SK-N-SH (cell line): ENCODE measurements at regions not wholly inside any gene's neighbourhood (a gene's known extent, or its start where the extent isn't known, plus 50 kb on each side); places are given as distances from the start of the nearest gene placed in this dataset.

Experiments used
- CTCF ChIA-PET: fragments of 300-600, 350-600 bp; formaldehyde crosslinking; extraction: SDS; loops from one replicate; lab custom pipeline; 2021; lab: Yijun Ruan, JAX
- POLR2A ChIA-PET: fragments of 350-600 bp; sonication (Branson Sonifier 250); formaldehyde crosslinking; extraction: SDS; loops from one replicate; lab custom pipeline; 2020; ENCODE audit warnings: antibody characterized with exemption, inconsistent platforms; lab: Yijun Ruan, JAX
- DNase-seq: peaks from one replicate; pipeline ENCODE4 v3.0.0; 2012
- H2AFZ ChIP-seq: fragments of 200-600 bp; sonication (generic); 2 replicates; pipeline ENCODE4 v1.8.1; 2016; ENCODE audit warnings: antibody characterized with exemption, mild to moderate bottlenecking, low read depth
- H3F3A ChIP-seq: fragments of 200-600 bp; sonication (generic); replicated peaks from 2 replicates; pipeline ENCODE3; 2016; ENCODE audit warnings: antibody characterized with exemption, mild to moderate bottlenecking; ENCODE audit not compliant: insufficient read depth
- H3K27ac ChIP-seq, 2 experiments: fragments of 200-500 bp in 1 of 2; fragments of 200-600 bp in 1 of 2; sonication (Bioruptor generic) in 1 of 2; sonication (generic), shearing (Covaris generic) in 1 of 2; 2 replicates each; pipeline versions ENCODE4 v1.5.1 to v1.6.1; 2014 to 2016; ENCODE audit warnings: low read depth in 2 of 2, inconsistent platforms in 1 of 2, low read length in 1 of 2, mild to moderate bottlenecking in 1 of 2, mixed read lengths in 1 of 2
- H3K27me3 ChIP-seq: fragments of 200-600 bp; sonication (generic), shearing (Covaris generic); 2 replicates; pipeline ENCODE4 v1.6.1; 2016; ENCODE audit warnings: mixed run types; ENCODE audit not compliant: insufficient read depth
- H3K36me3 ChIP-seq, 2 experiments: fragments of 200-500 bp in 1 of 2; fragments of 200-600 bp in 1 of 2; sonication (Bioruptor generic) in 1 of 2; sonication (generic) in 1 of 2; replicated peaks in 1 of 2; 2 replicates each; pipeline versions ENCODE3 to v1.5.1; 2014 to 2016; ENCODE audit warnings: low read length in 1 of 2, mild to moderate bottlenecking in 1 of 2; ENCODE audit not compliant: insufficient read depth in 2 of 2, control insufficient read depth in 1 of 2
- H3K4me1 ChIP-seq, 2 experiments: fragments of 200-500 bp in 1 of 2; fragments of 200-600 bp in 1 of 2; sonication (Bioruptor generic) in 1 of 2; sonication (generic), shearing (Covaris generic) in 1 of 2; 2 replicates each; pipeline versions ENCODE4 v1.5.1 to v1.6.1; 2014 to 2016; ENCODE audit warnings: low read depth in 1 of 2, low read length in 1 of 2, mixed run types in 1 of 2; ENCODE audit not compliant: insufficient read depth in 2 of 2, control insufficient read depth in 1 of 2
- H3K4me2 ChIP-seq: fragments of 200-600 bp; sonication (generic), shearing (Covaris generic); 2 replicates; pipeline ENCODE4 v1.6.1; 2017; ENCODE audit warnings: mixed run types
- H3K4me3 ChIP-seq, 2 experiments: fragments of 200-500 bp in 1 of 2; fragments of 200-600 bp in 1 of 2; sonication (Bioruptor generic) in 1 of 2; sonication (generic), shearing (Covaris generic) in 1 of 2; 2 replicates each; pipeline versions ENCODE4 v1.5.1 to v1.8.1; 2014 to 2016; ENCODE audit warnings: low read depth in 2 of 2, inconsistent platforms in 1 of 2, low read length in 1 of 2, mild to moderate bottlenecking in 1 of 2, mixed read lengths in 1 of 2, moderate library complexity in 1 of 2
- H3K79me2 ChIP-seq: fragments of 200-600 bp; sonication (generic); 2 replicates; pipeline ENCODE4 v1.8.1; 2017; ENCODE audit warnings: mild to moderate bottlenecking; ENCODE audit not compliant: insufficient read depth
- H3K9ac ChIP-seq: fragments of 200-600 bp; sonication (generic); 2 replicates; pipeline ENCODE4 v1.6.1; 2017; ENCODE audit warnings: mixed run types
- H3K9me2 ChIP-seq: fragments of 200-600 bp; sonication (generic); 2 replicates; pipeline ENCODE4 v1.6.1; 2017; ENCODE audit warnings: mixed run types
- H3K9me3 ChIP-seq: fragments of 200-600 bp; sonication (generic); 2 replicates; pipeline ENCODE4 v1.6.1; 2017; ENCODE audit warnings: mixed run types, mild to moderate bottlenecking, moderate library complexity
- H4K20me1 ChIP-seq: fragments of 200-600 bp; sonication (generic); 2 replicates; pipeline ENCODE4 v1.6.1; 2017; ENCODE audit warnings: mild to moderate bottlenecking, mixed run types; ENCODE audit not compliant: insufficient read depth
- ELF1 ChIP-seq: IDR thresholded peaks from 2 replicates; pipeline ENCODE4 v1.4.0; 2012
- EP300 ChIP-seq, 2 experiments: IDR thresholded peaks; 2 replicates each; pipeline versions ENCODE4 v1.4.0 to v1.6.1; 2012; ENCODE audit warnings: borderline replicate concordance in 1 of 2, low read depth in 1 of 2, low read length in 1 of 2
- FOSL2 ChIP-seq: IDR thresholded peaks from 2 replicates; pipeline ENCODE4 v1.4.0; 2012; ENCODE audit warnings: low read depth, mild to moderate bottlenecking, moderate library complexity, borderline replicate concordance
- FOXJ3 ChIP-seq: sonication (generic); formaldehyde crosslinking; IDR thresholded peaks from 2 replicates; pipeline ENCODE4 v1.5.1; 2020; ENCODE audit warnings: mild to moderate bottlenecking, missing genetic modification reagents
- GABPA ChIP-seq: IDR thresholded peaks from 2 replicates; pipeline ENCODE4 v1.4.0; 2012; ENCODE audit warnings: low read depth, mild to moderate bottlenecking
- GATA2 ChIP-seq: sonication (generic); formaldehyde crosslinking; IDR thresholded peaks from 2 replicates; pipeline ENCODE4 v1.5.0; 2020; ENCODE audit warnings: mild to moderate bottlenecking, missing genetic modification reagents
- JUND ChIP-seq: IDR thresholded peaks from 2 replicates; pipeline ENCODE4 v1.4.0; 2012
- MEF2A ChIP-seq: IDR thresholded peaks from 2 replicates; pipeline ENCODE4 v1.4.0; 2012; ENCODE audit warnings: low read depth, borderline replicate concordance
- NFIC ChIP-seq: IDR thresholded peaks from 2 replicates; pipeline ENCODE4 v1.4.0; 2012; ENCODE audit warnings: borderline replicate concordance
- NRF1 ChIP-seq: IDR thresholded peaks from 2 replicates; pipeline ENCODE4 v1.6.1; 2012; ENCODE audit warnings: low read depth, mild to moderate bottlenecking, low read length
- RCOR1 ChIP-seq: fragments of 150-350 bp; IDR thresholded peaks from 2 replicates; pipeline ENCODE4 v1.6.1; 2017; ENCODE audit warnings: antibody characterized with exemption, low read length
- RFX5 ChIP-seq: IDR thresholded peaks from 2 replicates; pipeline ENCODE4 v1.6.1; 2012; ENCODE audit warnings: mild to moderate bottlenecking, improper control_type of control experiment, low read length
- SIN3A ChIP-seq: IDR thresholded peaks from 2 replicates; pipeline ENCODE4 v1.6.1; 2012; ENCODE audit warnings: low read depth, mild to moderate bottlenecking, low read length, moderate library complexity, borderline replicate concordance
- TCF12 ChIP-seq: IDR thresholded peaks from 2 replicates; pipeline ENCODE4 v1.4.0; 2012
- TEAD4 ChIP-seq: IDR thresholded peaks from 2 replicates; pipeline ENCODE4 v1.4.0; 2012; ENCODE audit warnings: mild to moderate bottlenecking, borderline replicate concordance; ENCODE audit not compliant: insufficient read depth
- WGBS: methylation state at CpG from one replicate; pipeline ENCODE4 v1.1.6; 2017; ENCODE audit warnings: low lambda C conversion rate; 5-methylcytosine and 5-hydroxymethylcytosine counted together
- TF ChIP-seq, protein P1 (sequence below): IDR thresholded peaks from 2 replicates; pipeline ENCODE4 v1.4.0; 2012; ENCODE audit warnings: low read depth, borderline replicate concordance
- TF ChIP-seq, protein P2 (sequence below): fragments of 150-350 bp; IDR thresholded peaks from 2 replicates; pipeline ENCODE4 v1.6.1; 2016; ENCODE audit warnings: mild to moderate bottlenecking, low read depth, low read length
- TF ChIP-seq, protein P3 (sequence below): fragments of 200-600 bp; sonication (generic); IDR thresholded peaks from 2 replicates; pipeline ENCODE4 v1.6.1; 2017; ENCODE audit warnings: antibody characterized with exemption, mild to moderate bottlenecking, moderate library complexity

DNA sequence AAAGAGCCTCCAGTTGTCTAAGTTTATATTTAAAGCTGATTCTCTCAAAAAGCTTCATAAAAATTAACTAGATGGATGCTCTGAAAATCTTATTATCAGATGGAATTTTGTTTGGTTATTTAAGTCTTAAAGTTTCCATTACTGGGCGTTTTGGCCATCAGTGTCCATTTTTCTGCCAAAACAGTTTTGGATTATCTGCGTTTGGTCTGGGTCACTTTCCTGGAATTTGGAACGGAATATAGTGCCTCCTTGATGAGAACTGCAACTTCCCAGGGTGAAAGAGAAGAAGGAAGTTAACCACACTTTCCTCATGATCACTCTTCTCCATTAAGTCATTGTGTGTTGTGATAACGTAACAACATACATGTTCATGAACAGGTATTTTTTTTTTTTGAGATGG, 764.9 kb upstream of the AUTS2 start:
- H3K9me3 ChIP-seq: no peaks in the 10 kb centered on the region
- H3F3A ChIP-seq: no peaks in the 10 kb centered on the region
- no peaks in the 10 kb centered on the region for H3K36me3 ChIP-seq
- H3K4me3 ChIP-seq: no peak overlapping the region
- DNase-seq: no peak
- WGBS: 56% methylated on average over 4 of the region's 4 CpGs
- no peaks in the 10 kb centered on the region for H3K27me3 ChIP-seq
- POLR2A ChIA-PET: no interaction called here
- no peak overlapping the region for H3K4me2 ChIP-seq
- H3K27ac ChIP-seq: no peak overlapping the region
- no peaks in the 10 kb centered on the region for H3K4me1 ChIP-seq
- no peaks in the 10 kb centered on the region for H3K9me2 ChIP-seq
- no peak for TF ChIP-seq RFX5
- TF ChIP-seq NRF1: no peak
- no peak for TF ChIP-seq FOSL2
- TF ChIP-seq ELF1: no peak
- no peak for TF ChIP-seq TCF12
- no peak for TF ChIP-seq EP300 (IDR thresholded peaks at IDR 0.05; ENCODE audit: borderline replicate concordance in 1 of 2, low read depth in 1 of 2, low read length in 1 of 2)
- TF ChIP-seq SIN3A: no peak
- TF ChIP-seq NFIC: no peak
- no peak for TF ChIP-seq TEAD4
- TF ChIP-seq, protein P1, sequence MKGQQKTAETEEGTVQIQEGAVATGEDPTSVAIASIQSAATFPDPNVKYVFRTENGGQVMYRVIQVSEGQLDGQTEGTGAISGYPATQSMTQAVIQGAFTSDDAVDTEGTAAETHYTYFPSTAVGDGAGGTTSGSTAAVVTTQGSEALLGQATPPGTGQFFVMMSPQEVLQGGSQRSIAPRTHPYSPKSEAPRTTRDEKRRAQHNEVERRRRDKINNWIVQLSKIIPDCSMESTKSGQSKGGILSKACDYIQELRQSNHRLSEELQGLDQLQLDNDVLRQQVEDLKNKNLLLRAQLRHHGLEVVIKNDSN: no peak
- TF ChIP-seq, all 33 proteins: peak for 0
- no peaks in the 10 kb centered on the region for H3K79me2 ChIP-seq
- H2AFZ ChIP-seq: no peak overlapping the region
- H4K20me1 ChIP-seq: no peaks in the 10 kb centered on the region
- CTCF ChIA-PET: interaction anchor here (1.2 kb wide), 1 partner anchor 9 kb away, joined by 3 read pairs; no protein-coding TSS in a partner anchor
- H3K9ac ChIP-seq: no peak overlapping the region

DNA sequence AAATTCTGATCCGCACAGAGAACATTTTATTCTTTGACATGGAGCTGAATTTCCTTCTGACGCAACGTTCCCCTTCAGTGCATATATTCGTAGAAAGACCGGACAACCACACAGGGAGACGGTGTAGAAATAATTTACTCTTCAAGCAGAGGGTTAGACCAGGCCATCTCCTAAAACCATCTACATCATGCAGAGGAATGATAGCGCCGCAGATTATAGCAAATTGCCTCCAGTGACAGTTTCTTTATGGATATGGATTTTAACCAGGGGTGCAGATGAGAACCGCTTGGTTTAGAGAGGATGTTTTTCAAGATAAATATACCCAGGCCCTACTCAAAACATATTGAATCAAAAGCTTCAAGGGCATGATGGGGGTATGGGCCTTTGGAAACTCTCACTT, 759.3 kb upstream of the AUTS2 start:
- Histone ChIP-seq H3K4me1 (peaks cover 0 to 7% of the 10 kb centered on the region in 2 experiments; a peak in 1 of 4 replicates), H4K20me1 (no peaks in the 10 kb centered on the region), H3K27ac (no peak overlapping the region), H3F3A (no peaks in the 10 kb centered on the region), H3K79me2 (no peaks in the 10 kb centered on the region), H3K4me2 (no peak overlapping the region), H2AFZ (no peak overlapping the region), H3K4me3 (no peak overlapping the region), H3K9me2 (no peaks in the 10 kb centered on the region), H3K9me3 (no peaks in the 10 kb centered on the region), H3K36me3 (no peaks in the 10 kb centered on the region)
- peak; percentile 47 for DNase-seq
- POLR2A ChIA-PET: no interaction called here
- WGBS: 78% methylated on average over 9 of the region's 9 CpGs
- TF ChIP-seq EP300 (IDR thresholded peaks at IDR 0.05; ENCODE audit: borderline replicate concordance in 1 of 2, low read depth in 1 of 2, low read length in 1 of 2) (peak in 1 of 2 experiments; percentile 74; a peak in 2 of 4 replicates), JUND (no peak), GATA2 (peak; percentile 57)
- TF ChIP-seq, all 33 proteins: peak for 2
- H3K9ac ChIP-seq: no peak overlapping the region
- CTCF ChIA-PET: interaction anchor here (1.6 kb wide), 1 partner anchor 19 kb away, joined by 4 read pairs; no protein-coding TSS in a partner anchor
- H3K27me3 ChIP-seq: no peaks in the 10 kb centered on the region

DNA sequence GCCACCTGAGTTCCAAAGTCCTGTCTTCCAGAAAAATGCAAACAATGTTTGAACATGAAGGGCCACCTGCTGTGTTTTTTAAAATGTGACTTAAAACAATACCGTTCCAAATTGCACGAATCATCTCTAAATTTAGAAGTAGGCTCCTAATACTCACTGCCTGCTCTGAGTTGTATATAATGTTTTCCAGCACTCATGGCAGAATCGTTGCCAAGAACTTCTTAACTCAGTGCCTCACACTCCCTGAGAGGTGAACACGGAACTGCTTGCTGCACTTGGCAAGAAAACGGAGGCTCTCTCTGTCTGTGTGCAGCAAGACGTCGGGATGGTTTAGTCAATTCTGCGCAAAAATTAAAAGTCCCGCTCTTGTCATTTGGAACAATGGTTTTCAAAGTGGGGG, 757.3 kb upstream of the AUTS2 start:
- H3K27ac ChIP-seq: no peak overlapping the region
- H3K4me2 ChIP-seq: no peak overlapping the region
- DNase-seq: no peak
- H3F3A ChIP-seq: no peaks in the 10 kb centered on the region
- POLR2A ChIA-PET: no interaction called here
- H2AFZ ChIP-seq: no peak overlapping the region
- no peaks in the 10 kb centered on the region for H3K36me3 ChIP-seq
- no peaks in the 10 kb centered on the region for H4K20me1 ChIP-seq
- H3K9me3 ChIP-seq: no peaks in the 10 kb centered on the region
- H3K79me2 ChIP-seq: no peaks in the 10 kb centered on the region
- H3K9me2 ChIP-seq: no peaks in the 10 kb centered on the region
- peaks cover 0 to 7% of the 10 kb centered on the region in 2 experiments; a peak in 1 of 4 replicates for H3K4me1 ChIP-seq
- H3K4me3 ChIP-seq: no peak overlapping the region
- CTCF ChIA-PET: no interaction called here
- WGBS: 64% methylated on average over 9 of the region's 9 CpGs
- H3K27me3 ChIP-seq: no peaks in the 10 kb centered on the region
- H3K9ac ChIP-seq: no peak overlapping the region
- TF ChIP-seq MEF2A (no peak), GABPA (no peak), ELF1 (no peak), FOXJ3 (no peak), JUND (no peak), RCOR1 (no peak), RFX5 (no peak), NFIC (no peak)
- TF ChIP-seq, protein P2, sequence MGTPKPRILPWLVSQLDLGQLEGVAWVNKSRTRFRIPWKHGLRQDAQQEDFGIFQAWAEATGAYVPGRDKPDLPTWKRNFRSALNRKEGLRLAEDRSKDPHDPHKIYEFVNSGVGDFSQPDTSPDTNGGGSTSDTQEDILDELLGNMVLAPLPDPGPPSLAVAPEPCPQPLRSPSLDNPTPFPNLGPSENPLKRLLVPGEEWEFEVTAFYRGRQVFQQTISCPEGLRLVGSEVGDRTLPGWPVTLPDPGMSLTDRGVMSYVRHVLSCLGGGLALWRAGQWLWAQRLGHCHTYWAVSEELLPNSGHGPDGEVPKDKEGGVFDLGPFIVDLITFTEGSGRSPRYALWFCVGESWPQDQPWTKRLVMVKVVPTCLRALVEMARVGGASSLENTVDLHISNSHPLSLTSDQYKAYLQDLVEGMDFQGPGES: no peak
- TF ChIP-seq, protein P3, sequence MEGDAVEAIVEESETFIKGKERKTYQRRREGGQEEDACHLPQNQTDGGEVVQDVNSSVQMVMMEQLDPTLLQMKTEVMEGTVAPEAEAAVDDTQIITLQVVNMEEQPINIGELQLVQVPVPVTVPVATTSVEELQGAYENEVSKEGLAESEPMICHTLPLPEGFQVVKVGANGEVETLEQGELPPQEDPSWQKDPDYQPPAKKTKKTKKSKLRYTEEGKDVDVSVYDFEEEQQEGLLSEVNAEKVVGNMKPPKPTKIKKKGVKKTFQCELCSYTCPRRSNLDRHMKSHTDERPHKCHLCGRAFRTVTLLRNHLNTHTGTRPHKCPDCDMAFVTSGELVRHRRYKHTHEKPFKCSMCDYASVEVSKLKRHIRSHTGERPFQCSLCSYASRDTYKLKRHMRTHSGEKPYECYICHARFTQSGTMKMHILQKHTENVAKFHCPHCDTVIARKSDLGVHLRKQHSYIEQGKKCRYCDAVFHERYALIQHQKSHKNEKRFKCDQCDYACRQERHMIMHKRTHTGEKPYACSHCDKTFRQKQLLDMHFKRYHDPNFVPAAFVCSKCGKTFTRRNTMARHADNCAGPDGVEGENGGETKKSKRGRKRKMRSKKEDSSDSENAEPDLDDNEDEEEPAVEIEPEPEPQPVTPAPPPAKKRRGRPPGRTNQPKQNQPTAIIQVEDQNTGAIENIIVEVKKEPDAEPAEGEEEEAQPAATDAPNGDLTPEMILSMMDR: no peak
- TF ChIP-seq, protein P1: no peak
